HG02852 (cell line): ENCODE measurements at regions not wholly inside any gene's neighbourhood (a gene's known extent, or its start where the extent isn't known, plus 50 kb on each side); places are given as distances from the start of the nearest gene placed in this dataset.
"Not testable (repeated sequence)": the region's sequence is repeated elsewhere in the genome, so short reads cannot be mapped to it uniquely, and the experiment has no call there.

Experiments used
- ATAC-seq: cut with Tn5 transposase; IDR thresholded peaks from one replicate; pipeline ENCODE4 v1.9.1; 2021; ENCODE audit warnings: mild to moderate bottlenecking, moderate library complexity; ENCODE audit not compliant: unreplicated experiment

GRCh38 chr2:139730197-139730596 is 950.0 kb upstream of the NXPH2 start:
- ATAC-seq: no peak

DNA sequence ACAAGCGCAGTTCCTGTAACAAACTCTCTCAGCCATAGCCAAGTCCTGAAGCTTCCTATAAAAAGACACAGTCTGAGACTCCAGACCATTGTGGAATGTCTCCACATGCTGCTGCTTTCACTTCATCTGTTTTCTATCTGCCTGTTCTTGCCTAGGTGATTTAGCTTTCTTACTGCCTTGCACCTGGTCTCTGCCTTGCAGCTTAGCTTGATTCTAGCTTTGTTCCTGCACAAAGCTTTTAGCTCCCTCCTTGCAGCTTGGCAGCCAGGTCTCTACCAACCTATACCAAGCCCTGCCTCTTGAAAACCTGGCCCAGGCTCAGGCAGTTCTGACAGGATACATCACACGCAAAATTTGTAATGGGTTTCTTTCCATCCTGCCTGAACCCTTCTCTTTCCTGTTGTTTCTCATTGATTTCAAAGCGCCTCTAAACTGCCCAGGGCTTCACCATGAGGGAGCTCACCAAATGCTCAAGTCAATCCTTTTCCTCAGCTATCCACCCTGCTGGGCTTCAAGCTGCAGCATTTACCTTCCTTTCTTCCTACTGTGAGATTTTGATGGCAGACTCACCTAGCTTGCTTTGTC is 941.3 kb upstream of the NXPH2 start:
- ATAC-seq: no peak

- ATAC-seq: no peak
These were observed 939.9 kb upstream of the NXPH2 start for GRCh38 chr2:139720056-139720455.

DNA sequence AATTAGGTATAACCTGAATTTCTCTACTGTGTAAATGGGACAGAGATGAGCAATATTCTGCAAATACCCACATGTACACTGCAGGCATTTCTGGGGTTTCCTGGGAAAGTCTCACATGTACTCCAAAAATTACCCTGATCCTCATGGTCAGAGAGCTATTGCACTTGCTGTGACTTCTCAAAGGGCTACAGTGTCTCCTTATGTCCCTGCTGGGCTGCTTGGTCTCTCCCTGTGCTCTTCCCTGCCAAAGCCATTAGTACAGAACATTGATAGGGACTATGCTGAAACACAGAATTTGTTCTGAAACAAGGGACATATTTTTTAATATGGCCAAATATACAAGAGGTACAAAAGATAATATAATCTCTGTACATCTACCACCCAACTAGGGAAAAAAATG is 924.4 kb upstream of the NXPH2 start:
- ATAC-seq: no peak

GRCh38 chr2:139694327-139694726 is 914.1 kb upstream of the NXPH2 start:
- ATAC-seq: no peak

- no peak for ATAC-seq
These were observed 906.0 kb upstream of the NXPH2 start for GRCh38 chr2:139686205-139686604.

DNA sequence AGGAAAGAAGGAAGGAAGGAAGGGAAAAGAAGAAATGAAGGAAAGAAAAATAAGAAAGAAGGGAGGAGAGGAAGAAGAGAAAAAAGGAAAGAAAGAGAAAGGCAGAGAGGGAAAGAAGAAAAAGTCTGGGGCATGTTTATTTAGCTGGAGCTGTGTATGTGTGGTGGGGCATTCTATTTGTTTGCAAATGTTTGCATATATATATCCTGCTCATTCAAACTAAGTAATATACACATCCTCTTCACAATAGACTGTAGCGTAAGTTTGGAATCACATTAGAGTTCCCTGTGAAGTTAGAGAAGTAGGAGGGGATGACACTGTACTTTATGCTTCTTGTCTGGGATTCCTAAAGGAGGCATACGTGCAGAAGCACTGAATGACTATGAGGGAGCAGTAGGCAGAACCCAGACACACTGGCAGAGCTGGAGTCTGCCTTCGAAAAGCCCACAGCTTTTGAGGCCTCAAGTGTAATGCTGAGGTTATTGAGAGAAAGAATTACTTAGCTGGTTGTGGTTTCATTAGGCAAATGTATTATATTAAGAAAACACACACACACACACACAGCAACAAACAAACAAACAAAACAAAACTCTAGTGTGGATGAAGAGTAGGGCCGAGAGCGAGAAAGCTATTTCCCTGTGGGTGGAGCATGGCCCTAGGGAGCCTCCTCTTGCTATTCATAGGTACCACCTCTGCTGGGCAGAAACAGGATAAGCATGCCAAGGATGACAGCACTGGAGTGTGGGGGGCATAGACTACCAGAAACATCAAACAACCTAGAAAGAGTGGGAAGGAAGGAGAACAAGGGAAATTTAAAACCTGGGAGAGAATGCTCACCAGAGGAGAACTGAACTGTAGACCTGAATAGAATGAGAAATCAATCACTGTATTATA is 905.1 kb upstream of the NXPH2 start:
- no peak for ATAC-seq

DNA sequence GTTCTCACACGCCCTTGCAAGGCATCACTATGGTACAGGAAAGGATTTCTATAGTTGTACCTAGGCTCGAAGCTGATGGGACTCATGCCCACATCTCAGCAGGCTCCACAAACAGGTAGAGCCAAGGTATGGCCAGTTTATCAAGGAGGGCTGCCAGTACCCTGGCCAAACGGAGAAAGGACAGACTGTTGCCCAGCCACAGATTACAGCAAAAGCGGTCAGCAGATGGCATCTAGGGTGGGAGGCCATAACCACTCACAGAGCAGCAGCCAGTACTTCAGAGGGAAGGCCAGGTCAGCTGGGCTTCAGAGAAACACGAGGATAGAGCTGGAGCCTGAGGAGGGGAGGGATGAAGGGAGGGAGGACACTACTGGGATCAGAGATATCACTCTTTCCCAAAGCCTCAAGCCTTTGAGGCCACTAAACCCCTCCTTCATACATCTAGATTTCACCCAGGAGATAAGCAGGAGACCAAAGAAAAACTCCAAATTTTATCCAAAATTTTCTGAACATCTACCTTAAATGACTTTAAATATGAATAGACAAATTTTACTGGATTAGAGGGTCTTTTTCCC is 904.2 kb upstream of the NXPH2 start:
- ATAC-seq: no peak

GRCh38 chr2:139674577-139674976 is 894.4 kb upstream of the NXPH2 start:
- no peak for ATAC-seq

DNA sequence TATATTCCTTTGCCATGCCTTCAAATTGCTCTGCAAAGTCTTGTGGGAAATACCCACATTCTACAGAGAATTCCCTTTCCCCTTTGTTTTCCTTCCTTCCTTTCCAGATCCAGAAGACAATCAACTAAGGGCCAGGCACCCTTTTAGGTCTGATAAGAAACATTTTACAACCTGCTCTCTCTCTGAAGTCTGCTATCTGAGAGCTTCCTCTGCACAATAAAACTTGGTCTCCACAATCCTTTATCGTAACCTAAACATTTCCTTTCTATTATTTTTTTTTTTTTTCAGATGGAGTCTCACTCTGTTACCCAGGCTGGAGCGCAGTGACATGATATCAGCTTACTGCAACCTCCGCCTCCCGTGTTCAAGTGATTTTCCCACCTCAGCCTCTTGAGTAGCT is 893.3 kb upstream of the NXPH2 start:
- ATAC-seq: not testable (repeated sequence)

- ATAC-seq: no peak
These were observed 889.5 kb upstream of the NXPH2 start for GRCh38 chr2:139669675-139670074.

DNA sequence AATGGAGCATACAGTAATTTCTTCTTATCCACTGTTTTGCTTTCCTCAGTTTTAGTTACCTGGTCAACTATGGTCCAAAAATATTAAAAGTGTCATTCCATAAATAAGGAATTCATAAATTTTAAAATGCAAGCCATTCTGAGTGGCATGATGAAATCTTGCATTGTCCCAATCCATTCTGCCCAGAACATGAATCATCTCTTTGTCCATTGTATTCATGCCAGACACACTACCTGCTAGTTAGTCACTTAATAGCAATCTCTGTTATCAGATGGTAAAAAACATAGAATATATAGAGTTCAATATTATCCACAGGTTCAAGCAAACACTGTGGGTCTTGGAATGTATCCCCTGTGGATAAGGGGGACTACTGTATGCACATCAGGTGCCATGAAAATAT is 872.2 kb upstream of the NXPH2 start:
- ATAC-seq: no peak

DNA sequence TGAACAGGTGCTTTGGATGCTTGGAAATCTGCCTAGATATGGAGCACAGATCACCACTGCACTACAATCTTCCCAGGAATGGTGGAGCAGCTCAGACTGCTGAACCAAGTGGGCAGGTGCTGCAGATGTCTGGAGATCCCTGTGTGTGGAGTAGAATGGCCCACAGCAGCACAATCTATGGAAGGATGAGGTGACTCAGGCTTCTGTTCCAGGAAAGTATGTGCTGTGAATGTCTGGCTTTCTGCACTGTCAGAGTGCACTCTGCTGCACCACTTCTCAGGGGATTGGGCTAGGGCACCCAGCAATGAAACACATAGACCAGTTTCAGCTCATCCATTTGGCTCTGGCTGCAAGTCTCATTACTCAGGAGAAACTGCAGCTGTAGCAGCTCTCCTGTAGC is 865.4 kb upstream of the NXPH2 start:
- ATAC-seq: no peak

GRCh38 chr2:139643139-139643538 is 862.9 kb upstream of the NXPH2 start:
- no peak for ATAC-seq

- no peak for ATAC-seq
These were observed 851.8 kb upstream of the NXPH2 start for GRCh38 chr2:139631966-139632365.

DNA sequence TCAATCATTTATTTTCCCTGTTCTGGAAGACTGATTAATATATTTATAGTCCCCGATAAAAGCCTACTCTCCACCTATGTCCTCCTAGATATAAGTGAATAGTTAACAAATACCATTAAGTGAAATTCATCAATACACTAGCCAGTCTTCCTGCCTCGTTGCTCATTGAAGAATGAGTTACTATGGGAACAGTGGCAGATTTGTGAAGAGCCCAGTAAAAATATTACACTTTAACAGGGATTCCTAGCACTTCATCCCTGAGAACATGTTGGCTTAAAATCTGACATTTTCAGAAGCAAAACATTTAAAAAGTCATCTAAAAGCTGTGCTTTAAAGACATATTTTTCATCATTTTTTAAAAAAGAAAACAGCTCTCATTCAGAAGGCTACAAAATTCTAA is 848.7 kb upstream of the NXPH2 start:
- ATAC-seq: no peak

- ATAC-seq: no peak
These were observed 845.9 kb upstream of the NXPH2 start for GRCh38 chr2:139626128-139626527.

DNA sequence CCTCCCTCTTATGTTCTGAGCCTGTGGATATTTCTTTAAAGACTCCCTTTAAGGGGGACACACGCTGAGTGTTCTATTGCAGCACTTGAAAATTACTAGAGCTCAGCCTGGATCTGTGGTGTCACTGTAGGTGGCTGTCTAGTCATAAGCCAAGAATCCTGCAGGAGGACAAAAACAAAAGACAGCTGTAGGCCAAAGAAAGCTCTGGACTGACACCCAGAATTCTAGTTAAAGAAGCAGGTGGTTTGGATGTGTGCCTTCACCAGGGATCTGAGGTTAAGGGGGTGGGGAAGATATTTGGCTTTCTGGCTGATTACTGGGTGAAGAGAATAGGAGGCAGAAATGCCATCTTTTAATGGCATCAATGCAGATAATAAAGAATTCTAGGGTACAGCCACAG is 842.5 kb upstream of the NXPH2 start:
- no peak for ATAC-seq

GRCh38 chr2:139617747-139618146 is 837.6 kb upstream of the NXPH2 start:
- no peak for ATAC-seq

DNA sequence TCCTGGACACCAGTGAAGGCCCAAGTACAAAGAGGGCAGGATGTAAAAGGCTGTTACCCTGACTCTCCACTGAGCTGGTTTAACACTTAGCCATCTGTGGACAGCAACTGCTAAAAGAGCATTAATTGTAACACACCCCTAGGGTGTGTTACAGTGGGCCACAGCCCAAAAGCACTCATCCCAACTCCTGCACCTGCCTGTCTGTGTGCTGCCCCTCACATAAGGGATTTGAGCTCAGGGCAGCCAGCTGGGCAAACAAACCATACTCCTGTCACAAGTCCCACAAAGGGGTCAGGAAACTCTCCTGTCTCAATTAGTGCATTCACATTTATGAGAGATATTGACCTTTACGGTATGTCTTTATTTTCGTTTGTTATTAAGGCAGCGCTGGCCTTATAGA is 833.1 kb upstream of the NXPH2 start:
- ATAC-seq: no peak

- ATAC-seq: no peak
These were observed 830.3 kb upstream of the NXPH2 start for GRCh38 chr2:139610512-139610911.

DNA sequence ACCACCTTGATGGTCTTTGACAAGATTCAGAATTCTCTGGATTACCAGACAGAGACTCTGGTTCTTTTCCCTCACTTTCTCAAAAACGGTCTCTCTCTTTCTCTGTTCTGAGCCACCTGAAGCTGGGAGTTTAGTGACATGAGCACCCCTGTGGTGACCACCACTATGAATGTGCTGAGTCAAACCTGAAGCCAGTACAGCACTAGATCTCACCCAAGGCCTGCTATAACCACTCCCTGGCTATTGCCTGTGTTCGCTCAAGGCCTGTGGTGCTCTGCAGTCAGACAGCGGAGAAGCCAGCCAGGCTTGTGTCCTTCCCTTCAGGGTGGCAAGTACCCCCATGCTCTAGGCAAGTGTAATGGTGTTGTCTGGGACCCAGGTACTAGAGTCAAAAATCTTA is 828.9 kb upstream of the NXPH2 start:
- no peak for ATAC-seq
